LNCAP (cell line): ENCODE measurements at regions not wholly inside any gene's neighbourhood (a gene's known extent, or its start where the extent isn't known, plus 50 kb on each side); places are given as distances from the start of the nearest gene placed in this dataset.

Experiments
- CTCF ChIP-seq: fragments of 450-650 bp; IDR thresholded peaks from 2 replicates; pipeline ENCODE4 v1.5.1; 2017; ENCODE audit warnings: mild to moderate bottlenecking

GRCh38 chrX:110989447-110989846 lies 106.5 kb upstream of the PAK3 start:
- TF ChIP-seq CTCF, result no peak

- no peak for TF ChIP-seq CTCF
Observed at GRCh38 chrX:110987292-110987691, 108.7 kb upstream of the PAK3 start.

GRCh38 chrX:110985470-110985869 lies 110.5 kb upstream of the PAK3 start:
- no peak for TF ChIP-seq CTCF

GRCh38 chrX:110983024-110983423 lies 113.0 kb upstream of the PAK3 start:
- no peak for TF ChIP-seq CTCF

GRCh38 chrX:110966839-110967238 lies 129.2 kb upstream of the PAK3 start:
- no peak for TF ChIP-seq CTCF

- TF ChIP-seq CTCF, result no peak
Observed at GRCh38 chrX:110966091-110966454, 129.9 kb upstream of the PAK3 start.

GRCh38 chrX:110965409-110966090 lies 130.4 kb upstream of the PAK3 start:
- no peak for TF ChIP-seq CTCF

GRCh38 chrX:110964786-110965185 lies 131.2 kb upstream of the PAK3 start:
- TF ChIP-seq CTCF, result no peak
